DOHH2 (cell line): ENCODE measurements at regions not wholly inside any gene's neighbourhood (a gene's known extent, or its start where the extent isn't known, plus 50 kb on each side); places are given as distances from the start of the nearest gene placed in this dataset.

ENCODE experiments used
- H3F3A ChIP-seq: fragments of 200-600 bp; sonication (generic), shearing (Covaris generic); 2 replicates; pipeline ENCODE4 v1.6.0; 2016; ENCODE audit warnings: antibody characterized with exemption, mild to moderate bottlenecking; ENCODE audit not compliant: control insufficient read depth, insufficient read depth
- H3K27ac ChIP-seq: fragments of 200-600 bp; sonication (generic); 2 replicates; pipeline ENCODE4 v1.5.1; 2014; ENCODE audit warnings: low read depth, mild to moderate bottlenecking, low read length, moderate library complexity
- H3K27me3 ChIP-seq: fragments of 200-600 bp; sonication (generic); 2 replicates; pipeline ENCODE4 v1.6.1; 2014; ENCODE audit warnings: mild to moderate bottlenecking, low read length, mixed read lengths; ENCODE audit not compliant: control insufficient read depth
- H3K36me3 ChIP-seq: fragments of 200-600 bp; sonication (generic); 2 replicates; pipeline ENCODE4 v1.6.1; 2014; ENCODE audit warnings: mild to moderate bottlenecking, low read length, moderate library complexity, mixed read lengths; ENCODE audit not compliant: control insufficient read depth
- H3K4me1 ChIP-seq: fragments of 200-600 bp; sonication (generic); 2 replicates; pipeline ENCODE4 v1.6.1; 2014; ENCODE audit warnings: mild to moderate bottlenecking, low read length, mixed read lengths; ENCODE audit not compliant: control insufficient read depth
- H3K4me2 ChIP-seq: fragments of 200-600 bp; sonication (generic); 2 replicates; pipeline ENCODE4 v1.6.0; 2014; ENCODE audit warnings: mild to moderate bottlenecking, low read length, moderate library complexity
- H3K4me3 ChIP-seq: fragments of 200-600 bp; sonication (generic); 2 replicates; pipeline ENCODE4 v1.5.1; 2014; ENCODE audit warnings: mild to moderate bottlenecking, low read length, mixed read lengths
- H3K79me2 ChIP-seq: fragments of 200-600 bp; sonication (generic); 2 replicates; pipeline ENCODE4 v1.6.1; 2014; ENCODE audit warnings: mild to moderate bottlenecking, low read length, mixed read lengths; ENCODE audit not compliant: control insufficient read depth
- H3K9me2 ChIP-seq: fragments of 200-600 bp; sonication (generic); replicated peaks from 2 replicates; pipeline ENCODE4 v1.6.1; 2014; ENCODE audit warnings: mild to moderate bottlenecking, low read length, mixed read lengths; ENCODE audit not compliant: control insufficient read depth
- H3K9me3 ChIP-seq: fragments of 200-600 bp; sonication (generic); 2 replicates; pipeline ENCODE4 v1.6.1; 2014; ENCODE audit warnings: antibody characterized with exemption, low read length, mixed read lengths; ENCODE audit not compliant: control insufficient read depth, insufficient read depth
- H4K20me1 ChIP-seq: fragments of 200-600 bp; sonication (generic); 2 replicates; pipeline ENCODE4 v1.6.0; 2014; ENCODE audit warnings: low read depth, mild to moderate bottlenecking, antibody characterized with exemption, low read length, moderate library complexity; ENCODE audit not compliant: control insufficient read depth, insufficient read depth
- EZH2phosphoT487 ChIP-seq: fragments of 200-600 bp; sonication (generic); IDR thresholded peaks from 2 replicates; pipeline ENCODE4 v1.6.1; 2017; ENCODE audit warnings: borderline replicate concordance, mild to moderate bottlenecking, antibody characterized with exemption, low read length, moderate library complexity, mixed read lengths
- TF ChIP-seq, protein P1 (sequence below): fragments of 200-600 bp; sonication (generic); IDR thresholded peaks from one replicate; pipeline ENCODE4 v1.5.1; 2014; ENCODE audit warnings: antibody characterized with exemption, mild to moderate bottlenecking, low read depth, low read length; ENCODE audit not compliant: poor library complexity, severe bottlenecking

DNA sequence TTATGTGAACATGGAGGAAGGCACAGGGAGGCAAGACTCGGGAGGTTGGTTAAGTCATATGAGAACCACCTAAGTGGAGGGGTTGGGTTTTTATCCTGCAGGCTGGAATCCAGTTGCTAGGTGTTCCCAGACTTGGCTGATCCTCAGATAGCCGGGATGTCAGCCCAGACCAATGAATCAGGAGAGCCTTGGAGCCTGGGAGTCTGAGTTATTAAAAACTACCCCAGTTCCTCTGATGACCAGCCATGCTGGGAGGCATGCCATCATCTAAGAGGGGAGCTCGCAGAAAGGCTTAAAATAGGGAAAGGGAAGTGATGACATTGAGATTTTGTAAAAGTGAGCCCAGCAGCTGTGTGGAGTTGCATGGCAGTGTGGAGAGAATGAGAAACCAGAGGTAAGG lies 238.1 kb downstream of the ZNF248 start:
- Histone ChIP-seq H3K27me3 (no peaks in the 10 kb centered on the region), H3K79me2 (no peaks in the 10 kb centered on the region), H3K4me1 (no peaks in the 10 kb centered on the region), H3K9me2 (no peaks in the 10 kb centered on the region), H3K4me3 (no peak overlapping the region), H3K27ac (no peak overlapping the region), H3K4me2 (no peak overlapping the region), H3F3A (no peaks in the 10 kb centered on the region), H3K9me3 (no peaks in the 10 kb centered on the region), H3K36me3 (no peaks in the 10 kb centered on the region), H4K20me1 (no peaks in the 10 kb centered on the region)
- TF ChIP-seq EZH2phosphoT487: no peak
- TF ChIP-seq, protein P1, sequence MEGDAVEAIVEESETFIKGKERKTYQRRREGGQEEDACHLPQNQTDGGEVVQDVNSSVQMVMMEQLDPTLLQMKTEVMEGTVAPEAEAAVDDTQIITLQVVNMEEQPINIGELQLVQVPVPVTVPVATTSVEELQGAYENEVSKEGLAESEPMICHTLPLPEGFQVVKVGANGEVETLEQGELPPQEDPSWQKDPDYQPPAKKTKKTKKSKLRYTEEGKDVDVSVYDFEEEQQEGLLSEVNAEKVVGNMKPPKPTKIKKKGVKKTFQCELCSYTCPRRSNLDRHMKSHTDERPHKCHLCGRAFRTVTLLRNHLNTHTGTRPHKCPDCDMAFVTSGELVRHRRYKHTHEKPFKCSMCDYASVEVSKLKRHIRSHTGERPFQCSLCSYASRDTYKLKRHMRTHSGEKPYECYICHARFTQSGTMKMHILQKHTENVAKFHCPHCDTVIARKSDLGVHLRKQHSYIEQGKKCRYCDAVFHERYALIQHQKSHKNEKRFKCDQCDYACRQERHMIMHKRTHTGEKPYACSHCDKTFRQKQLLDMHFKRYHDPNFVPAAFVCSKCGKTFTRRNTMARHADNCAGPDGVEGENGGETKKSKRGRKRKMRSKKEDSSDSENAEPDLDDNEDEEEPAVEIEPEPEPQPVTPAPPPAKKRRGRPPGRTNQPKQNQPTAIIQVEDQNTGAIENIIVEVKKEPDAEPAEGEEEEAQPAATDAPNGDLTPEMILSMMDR: no peak

GRCh38 chr10:37588299-37588698 lies 269.1 kb downstream of the ZNF248 start:
- H3K4me3 ChIP-seq: no peak overlapping the region
- H3K27me3 ChIP-seq: no peaks in the 10 kb centered on the region
- no peaks in the 10 kb centered on the region for H4K20me1 ChIP-seq
- H3K79me2 ChIP-seq: no peaks in the 10 kb centered on the region
- no peak overlapping the region for H3K4me2 ChIP-seq
- H3F3A ChIP-seq: no peaks in the 10 kb centered on the region
- H3K9me3 ChIP-seq: no peaks in the 10 kb centered on the region
- no peaks in the 10 kb centered on the region for H3K9me2 ChIP-seq
- H3K4me1 ChIP-seq: no peaks in the 10 kb centered on the region
- TF ChIP-seq, protein P1: no peak
- no peak for TF ChIP-seq EZH2phosphoT487
- H3K27ac ChIP-seq: no peak overlapping the region
- H3K36me3 ChIP-seq: no peaks in the 10 kb centered on the region

DNA sequence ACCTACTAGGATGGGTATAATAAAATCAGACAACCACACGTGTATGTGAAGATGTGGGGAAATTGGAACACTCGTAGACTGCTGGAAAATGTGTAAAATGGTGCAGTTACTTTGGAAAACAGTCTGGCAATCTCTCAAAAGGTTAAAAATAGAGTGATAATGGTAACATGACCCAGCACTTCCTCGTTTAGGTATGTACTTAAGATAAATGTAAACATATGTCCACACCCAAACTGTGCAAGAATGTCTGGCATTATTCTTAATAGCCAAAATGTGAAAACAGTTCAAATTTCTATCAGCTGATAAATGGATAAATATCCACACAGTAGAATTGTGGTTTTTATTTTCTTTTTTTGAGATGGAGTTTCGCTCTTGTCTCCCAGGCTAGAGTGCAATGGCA lies 272.8 kb downstream of the ZNF248 start:
- Histone ChIP-seq H4K20me1 (no peaks in the 10 kb centered on the region), H3F3A (no peaks in the 10 kb centered on the region), H3K9me2 (no peaks in the 10 kb centered on the region), H3K9me3 (no peaks in the 10 kb centered on the region), H3K4me3 (no peak overlapping the region), H3K27me3 (no peaks in the 10 kb centered on the region), H3K4me1 (no peaks in the 10 kb centered on the region), H3K4me2 (no peak overlapping the region), H3K27ac (no peak overlapping the region), H3K79me2 (no peaks in the 10 kb centered on the region), H3K36me3 (no peaks in the 10 kb centered on the region)
- TF ChIP-seq, protein P1: no peak

DNA sequence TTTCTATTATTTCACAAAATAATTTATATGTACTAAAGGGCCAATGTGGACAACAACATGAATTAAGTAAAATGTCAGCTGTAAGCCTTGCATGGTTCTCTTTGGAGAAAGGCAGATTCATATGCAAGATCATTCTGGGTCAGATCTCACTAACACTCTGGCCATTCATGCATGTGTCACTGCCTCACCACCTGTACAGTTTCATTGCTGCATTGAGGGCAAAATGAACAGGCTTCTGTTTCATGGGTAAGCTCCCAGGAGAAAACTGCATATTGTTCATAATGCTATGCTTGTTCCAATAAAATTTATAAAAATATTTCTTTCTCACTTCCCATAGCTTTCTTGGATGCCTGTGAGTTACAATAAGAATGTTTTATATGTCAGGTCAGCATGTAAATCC lies 275.2 kb downstream of the ZNF248 start:
- H3K9me3 ChIP-seq: no peaks in the 10 kb centered on the region
- H3K79me2 ChIP-seq: no peaks in the 10 kb centered on the region
- H3K27me3 ChIP-seq: no peaks in the 10 kb centered on the region
- no peaks in the 10 kb centered on the region for H3K9me2 ChIP-seq
- H3K27ac ChIP-seq: no peak overlapping the region
- TF ChIP-seq EZH2phosphoT487: no peak
- TF ChIP-seq, protein P1: no peak
- H3F3A ChIP-seq: no peaks in the 10 kb centered on the region
- H3K36me3 ChIP-seq: no peaks in the 10 kb centered on the region
- H3K4me1 ChIP-seq: no peaks in the 10 kb centered on the region
- no peak overlapping the region for H3K4me3 ChIP-seq
- no peak overlapping the region for H3K4me2 ChIP-seq
- H4K20me1 ChIP-seq: no peaks in the 10 kb centered on the region
